Tibial artery (tissue), 4 donors: ENCODE measurements at regions not wholly inside any gene's neighbourhood (a gene's known extent, or its start where the extent isn't known, plus 50 kb on each side); places are given as distances from the start of the nearest gene placed in this dataset.

Source experiments
- DNase-seq, 2 donors: peaks; one replicate each; pipeline ENCODE4 v3.0.0-alpha.2; 2019
- H3K27ac ChIP-seq, 2 donors: fragments of 200-600 bp; sonication (generic) in 1 of 2; 1 replicate in 1 of 2; 2 replicates in 1 of 2; pipeline ENCODE4 v1.5.1; 2018 to 2019; ENCODE audit warnings: mild to moderate bottlenecking in 1 of 2
- H3K27me3 ChIP-seq, 2 donors: fragments of 200-600 bp; sonication (generic) in 1 of 2; one replicate each; pipeline versions ENCODE4 v1.5.1 to v1.6.0; 2016 to 2019
- H3K36me3 ChIP-seq, 3 donors: fragments of 200-600 bp; sonication (generic) in 2 of 3; one replicate each; pipeline ENCODE4 v1.5.1; 2016 to 2019; ENCODE audit warnings: mild to moderate bottlenecking in 2 of 3
- H3K4me1 ChIP-seq, 4 donors: fragments of 200-600 bp; sonication (generic) in 2 of 4; 1 replicate in 3 of 4; 2 replicates in 1 of 4; pipeline ENCODE4 v1.5.1; 2016 to 2019
- H3K4me3 ChIP-seq, 2 donors: fragments of 200-600 bp; sonication (generic) in 1 of 2; 1 replicate in 1 of 2; 2 replicates in 1 of 2; pipeline ENCODE4 v1.5.1; 2018 to 2019; ENCODE audit warnings: mild to moderate bottlenecking in 2 of 2
- H3K9me3 ChIP-seq, 3 donors: fragments of 200-600 bp; sonication (generic) in 1 of 3; one replicate each; pipeline ENCODE4 v1.5.1; 2016 to 2019
- intact Hi-C: fragments of 100-400 bp; cut with DNase I; formaldehyde crosslinking; loops from one replicate; pipeline ENCODE4 v1.15.0; 2023; ENCODE audit warnings: low total_unique reads
- TF ChIP-seq, protein P1 (sequence below), 2 experiments: fragments of 200-600 bp in 1 of 2; fragments of 450-650 bp in 1 of 2; IDR thresholded peaks; one replicate each; pipeline ENCODE4 v1.5.1; 2017 to 2019; ENCODE audit warnings: antibody characterized with exemption in 2 of 2, mild to moderate bottlenecking in 1 of 2, moderate library complexity in 1 of 2

GRCh38 chr4:55756208-55756607, 63.4 kb upstream of the EXOC1L start:
- TF ChIP-seq, protein P1, sequence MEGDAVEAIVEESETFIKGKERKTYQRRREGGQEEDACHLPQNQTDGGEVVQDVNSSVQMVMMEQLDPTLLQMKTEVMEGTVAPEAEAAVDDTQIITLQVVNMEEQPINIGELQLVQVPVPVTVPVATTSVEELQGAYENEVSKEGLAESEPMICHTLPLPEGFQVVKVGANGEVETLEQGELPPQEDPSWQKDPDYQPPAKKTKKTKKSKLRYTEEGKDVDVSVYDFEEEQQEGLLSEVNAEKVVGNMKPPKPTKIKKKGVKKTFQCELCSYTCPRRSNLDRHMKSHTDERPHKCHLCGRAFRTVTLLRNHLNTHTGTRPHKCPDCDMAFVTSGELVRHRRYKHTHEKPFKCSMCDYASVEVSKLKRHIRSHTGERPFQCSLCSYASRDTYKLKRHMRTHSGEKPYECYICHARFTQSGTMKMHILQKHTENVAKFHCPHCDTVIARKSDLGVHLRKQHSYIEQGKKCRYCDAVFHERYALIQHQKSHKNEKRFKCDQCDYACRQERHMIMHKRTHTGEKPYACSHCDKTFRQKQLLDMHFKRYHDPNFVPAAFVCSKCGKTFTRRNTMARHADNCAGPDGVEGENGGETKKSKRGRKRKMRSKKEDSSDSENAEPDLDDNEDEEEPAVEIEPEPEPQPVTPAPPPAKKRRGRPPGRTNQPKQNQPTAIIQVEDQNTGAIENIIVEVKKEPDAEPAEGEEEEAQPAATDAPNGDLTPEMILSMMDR (IDR thresholded peaks at IDR 0.05): no peak
- no peak overlapping the region for H3K4me3 ChIP-seq

DNA sequence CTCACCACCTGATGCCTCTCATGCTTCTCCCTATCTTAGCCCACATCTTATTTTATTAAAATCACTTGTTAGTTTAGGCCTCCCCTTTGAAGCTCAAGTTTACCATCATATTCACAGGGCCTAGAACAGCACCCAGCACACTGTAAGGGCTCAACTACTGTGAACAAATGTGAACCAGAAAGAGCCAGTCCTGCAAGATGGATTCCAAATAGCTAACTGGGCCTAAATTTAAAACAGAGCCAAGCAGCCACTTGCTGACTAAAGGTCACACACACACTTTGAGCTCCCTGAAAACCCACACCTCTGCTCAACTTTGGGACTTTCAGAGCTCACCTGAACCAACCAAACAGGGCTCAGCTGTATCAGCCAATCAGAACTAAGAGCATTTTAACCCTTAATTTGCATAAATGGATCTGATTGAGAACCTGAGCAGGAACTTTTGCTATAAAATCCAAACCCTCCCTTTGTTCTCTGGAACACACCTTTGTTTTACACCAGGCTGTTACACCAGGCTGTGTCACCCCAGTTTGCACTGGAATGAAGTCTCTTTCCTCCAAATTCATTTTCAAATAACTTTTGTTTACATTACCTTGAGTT, 62.1 kb upstream of the EXOC1L start:
- no peak overlapping the region for H3K4me3 ChIP-seq
- no peak for DNase-seq
- no peak overlapping the region for H3K27ac ChIP-seq
- H3K4me1 ChIP-seq: no peaks in the 10 kb centered on the region
- TF ChIP-seq, protein P1 (IDR thresholded peaks at IDR 0.05): no peak
- intact Hi-C loops: no loop called here
- H3K36me3 ChIP-seq: no peaks in the 10 kb centered on the region
- H3K27me3 ChIP-seq: no peaks in the 10 kb centered on the region
- H3K9me3 ChIP-seq: no peaks in the 10 kb centered on the region

More at GRCh38 chr4:55756208-55756607, 63.4 kb upstream of the EXOC1L start:
- intact Hi-C loops: no loop called here
- Histone ChIP-seq H3K27ac (no peak overlapping the region), H3K36me3 (no peaks in the 10 kb centered on the region), H3K9me3 (no peaks in the 10 kb centered on the region), H3K4me1 (no peaks in the 10 kb centered on the region), H3K27me3 (no peaks in the 10 kb centered on the region)
- no peak for DNase-seq

DNA sequence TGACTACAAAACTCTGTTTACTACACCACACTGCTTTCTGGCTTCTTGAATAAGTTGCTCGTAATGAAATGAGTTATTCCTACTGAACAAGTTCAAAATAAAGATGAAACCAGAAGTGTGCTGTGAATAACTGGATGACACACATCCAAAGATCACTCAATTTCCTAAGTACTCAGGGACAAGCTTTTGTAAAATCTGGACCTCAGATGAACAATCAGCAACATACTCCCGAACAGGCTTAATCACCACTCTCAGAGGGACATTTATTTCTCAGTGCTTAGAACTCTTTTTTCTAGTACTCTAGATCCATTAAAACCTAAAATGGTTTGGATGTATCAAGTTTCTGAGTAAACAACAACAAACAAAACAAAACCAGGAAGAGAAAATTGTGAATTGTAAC, 61.5 kb upstream of the EXOC1L start:
- H3K4me3 ChIP-seq: no peak overlapping the region
- intact Hi-C loops: no loop called here
- DNase-seq: no peak
- no peaks in the 10 kb centered on the region for H3K4me1 ChIP-seq
- H3K9me3 ChIP-seq: no peaks in the 10 kb centered on the region
- no peaks in the 10 kb centered on the region for H3K36me3 ChIP-seq
- TF ChIP-seq, protein P1 (IDR thresholded peaks at IDR 0.05): no peak
- H3K27ac ChIP-seq: no peak overlapping the region
- no peaks in the 10 kb centered on the region for H3K27me3 ChIP-seq

GRCh38 chr4:55758570-55758969, 61.0 kb upstream of the EXOC1L start:
- H3K36me3 ChIP-seq: no peaks in the 10 kb centered on the region
- no peak overlapping the region for H3K4me3 ChIP-seq
- H3K27ac ChIP-seq: no peak overlapping the region
- intact Hi-C loops: no loop called here
- H3K4me1 ChIP-seq: no peaks in the 10 kb centered on the region
- no peaks in the 10 kb centered on the region for H3K9me3 ChIP-seq
- no peak for DNase-seq
- TF ChIP-seq, protein P1 (IDR thresholded peaks at IDR 0.05): no peak
- no peaks in the 10 kb centered on the region for H3K27me3 ChIP-seq

DNA sequence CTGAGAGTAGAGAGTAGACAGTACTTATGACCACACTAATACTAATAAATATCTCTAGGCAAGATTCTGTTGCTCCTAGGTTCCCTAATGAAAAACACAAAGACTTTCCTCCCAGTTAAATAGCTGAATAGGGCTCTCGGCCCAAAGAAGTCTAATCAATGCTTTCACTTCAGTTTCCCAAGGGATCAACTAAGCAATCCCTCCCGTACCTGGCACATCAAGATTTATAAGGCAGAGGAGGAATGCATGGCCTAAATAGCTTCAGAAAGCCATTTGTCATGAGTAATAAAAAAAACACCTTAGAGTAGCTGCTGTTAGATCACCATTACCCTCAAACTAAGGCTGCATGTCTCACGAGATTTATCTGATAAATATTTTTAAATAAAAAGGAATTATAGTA, 56.8 kb upstream of the EXOC1L start:
- TF ChIP-seq, protein P1 (IDR thresholded peaks at IDR 0.05): no peak
- DNase-seq: no peak
- intact Hi-C loops: no loop called here
- Histone ChIP-seq H3K27me3 (no peaks in the 10 kb centered on the region), H3K4me1 (no peaks in the 10 kb centered on the region), H3K4me3 (no peak overlapping the region), H3K27ac (no peak overlapping the region), H3K9me3 (no peaks in the 10 kb centered on the region), H3K36me3 (no peaks in the 10 kb centered on the region)

GRCh38 chr4:55763996-55764395, 55.6 kb upstream of the EXOC1L start:
- no peak overlapping the region for H3K27ac ChIP-seq
- intact Hi-C loops: no loop called here

More at GRCh38 chr4:55763996-55764395, 55.6 kb upstream of the EXOC1L start:
- Histone ChIP-seq H3K4me3 (no peak overlapping the region), H3K9me3 (no peaks in the 10 kb centered on the region), H3K27me3 (no peaks in the 10 kb centered on the region), H3K4me1 (no peaks in the 10 kb centered on the region), H3K36me3 (no peaks in the 10 kb centered on the region)
- DNase-seq: no peak
- TF ChIP-seq, protein P1 (IDR thresholded peaks at IDR 0.05): no peak
